HEK293T (cell line): ENCODE measurements at regions not wholly inside any gene's neighbourhood (a gene's known extent, or its start where the extent isn't known, plus 50 kb on each side); places are given as distances from the start of the nearest gene placed in this dataset.

ENCODE experiments used
- HDGF ChIP-seq: fragments of 450-650 bp; IDR thresholded peaks from 2 replicates; pipeline ENCODE4 v1.6.1; 2017; ENCODE audit warnings: antibody characterized with exemption, borderline replicate concordance
- SUZ12 ChIP-seq: fragments of 450-650 bp; IDR thresholded peaks from 2 replicates; pipeline ENCODE4 v1.6.1; 2016; ENCODE audit warnings: mild to moderate bottlenecking

GRCh38 chr13:89740994-89741685, 1606.3 kb upstream of the MIR17HG start:
- no peak for TF ChIP-seq HDGF
- no peak for TF ChIP-seq SUZ12
